Neural cell (in vitro differentiated cells): ENCODE measurements at regions not wholly inside any gene's neighbourhood (a gene's known extent, or its start where the extent isn't known, plus 50 kb on each side); places are given as distances from the start of the nearest gene placed in this dataset.

Experiments used
- POLR2AphosphoS5 ChIP-seq: IDR thresholded peaks from 2 replicates; pipeline ENCODE4 v1.6.1; 2012
- SMC3 ChIP-seq: fragments of 450-650 bp; conservative IDR thresholded peaks from 2 replicates; pipeline ENCODE4 v1.6.1; 2014; ENCODE audit warnings: antibody characterized with exemption, mild to moderate bottlenecking, moderate library complexity; ENCODE audit not compliant: poor library complexity
- TAF1 ChIP-seq: IDR thresholded peaks from 2 replicates; pipeline ENCODE4 v1.6.1; 2012; ENCODE audit warnings: low read depth
- TF ChIP-seq, protein P1 (sequence below): fragments of 450-650 bp; IDR thresholded peaks from 2 replicates; pipeline ENCODE4 v1.5.1; 2014; ENCODE audit warnings: antibody characterized with exemption, mild to moderate bottlenecking, moderate library complexity; ENCODE audit not compliant: poor library complexity, severe bottlenecking

DNA sequence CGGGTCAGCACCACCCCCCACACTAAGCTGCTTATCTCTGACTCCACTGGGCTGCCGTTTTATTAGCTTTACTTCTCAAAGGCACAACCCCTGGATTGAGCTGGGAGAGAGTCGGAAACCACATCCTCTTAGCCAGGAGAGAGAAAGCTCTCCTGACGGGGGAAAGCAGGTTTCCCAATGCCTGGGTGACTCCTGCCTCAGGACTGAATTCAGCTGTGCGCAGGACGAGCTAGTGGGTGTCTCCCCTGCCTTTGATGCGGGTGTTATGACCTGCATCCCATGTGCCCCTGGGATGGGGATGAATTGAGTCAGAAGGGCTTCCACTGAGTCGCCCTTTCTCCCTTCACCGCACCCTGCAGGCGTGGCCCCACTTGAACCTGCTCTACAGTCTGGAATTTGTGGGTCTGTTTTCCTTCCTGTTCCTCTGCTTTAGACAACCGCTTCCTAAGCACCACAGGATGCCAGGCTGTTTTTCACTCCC is 819.2 kb upstream of the EEF2KMT start:
- TF ChIP-seq POLR2AphosphoS5, result no peak
- TF ChIP-seq, protein P1, sequence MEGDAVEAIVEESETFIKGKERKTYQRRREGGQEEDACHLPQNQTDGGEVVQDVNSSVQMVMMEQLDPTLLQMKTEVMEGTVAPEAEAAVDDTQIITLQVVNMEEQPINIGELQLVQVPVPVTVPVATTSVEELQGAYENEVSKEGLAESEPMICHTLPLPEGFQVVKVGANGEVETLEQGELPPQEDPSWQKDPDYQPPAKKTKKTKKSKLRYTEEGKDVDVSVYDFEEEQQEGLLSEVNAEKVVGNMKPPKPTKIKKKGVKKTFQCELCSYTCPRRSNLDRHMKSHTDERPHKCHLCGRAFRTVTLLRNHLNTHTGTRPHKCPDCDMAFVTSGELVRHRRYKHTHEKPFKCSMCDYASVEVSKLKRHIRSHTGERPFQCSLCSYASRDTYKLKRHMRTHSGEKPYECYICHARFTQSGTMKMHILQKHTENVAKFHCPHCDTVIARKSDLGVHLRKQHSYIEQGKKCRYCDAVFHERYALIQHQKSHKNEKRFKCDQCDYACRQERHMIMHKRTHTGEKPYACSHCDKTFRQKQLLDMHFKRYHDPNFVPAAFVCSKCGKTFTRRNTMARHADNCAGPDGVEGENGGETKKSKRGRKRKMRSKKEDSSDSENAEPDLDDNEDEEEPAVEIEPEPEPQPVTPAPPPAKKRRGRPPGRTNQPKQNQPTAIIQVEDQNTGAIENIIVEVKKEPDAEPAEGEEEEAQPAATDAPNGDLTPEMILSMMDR, result no peak
- TF ChIP-seq SMC3, result no peak
- TF ChIP-seq TAF1, result no peak
